Smooth muscle cell (in vitro differentiated cells): ENCODE measurements at regions not wholly inside any gene's neighbourhood (a gene's known extent, or its start where the extent isn't known, plus 50 kb on each side); places are given as distances from the start of the nearest gene placed in this dataset.
A peak's percentile ranks its signal among the peaks of the same experiment; 100 is the strongest.

Source experiments
- DNase-seq: peaks from one replicate; lab custom pipeline; 2025; ENCODE audit not compliant: unreplicated experiment; lab: John Stamatoyannopoulos, UW
- H2AFZ ChIP-seq: fragments of 200-600 bp; sonication (generic); 2 replicates; pipeline ENCODE4 v1.6.0; 2016; ENCODE audit warnings: antibody characterized with exemption, low read depth, mild to moderate bottlenecking
- H3F3A ChIP-seq: fragments of 200-600 bp; sonication (generic); 2 replicates; pipeline ENCODE4 v1.6.0; 2017; ENCODE audit warnings: antibody characterized with exemption, low read depth
- H3K27ac ChIP-seq: fragments of 200-600 bp; sonication (generic); 2 replicates; pipeline ENCODE4 v1.5.1; 2016; ENCODE audit warnings: low read depth, mild to moderate bottlenecking
- H3K27me3 ChIP-seq: fragments of 200-600 bp; sonication (generic); 2 replicates; pipeline ENCODE4 v1.6.1; 2016; ENCODE audit warnings: low read depth, mild to moderate bottlenecking
- H3K36me3 ChIP-seq: fragments of 200-600 bp; sonication (generic); 2 replicates; pipeline ENCODE4 v1.5.1; 2016; ENCODE audit warnings: low read depth
- H3K4me1 ChIP-seq: fragments of 200-600 bp; sonication (generic); 2 replicates; pipeline ENCODE4 v1.5.1; 2016; ENCODE audit warnings: low read depth
- H3K4me2 ChIP-seq: fragments of 200-600 bp; sonication (generic); 2 replicates; pipeline ENCODE4 v1.6.0; 2016; ENCODE audit warnings: mild to moderate bottlenecking
- H3K4me3 ChIP-seq: fragments of 200-600 bp; sonication (generic); 2 replicates; pipeline ENCODE4 v1.5.1; 2016; ENCODE audit warnings: mild to moderate bottlenecking
- H3K79me2 ChIP-seq: fragments of 200-600 bp; sonication (generic); 2 replicates; pipeline ENCODE4 v1.6.0; 2016; ENCODE audit warnings: low read depth, mild to moderate bottlenecking
- H3K9ac ChIP-seq: fragments of 200-600 bp; sonication (generic); 2 replicates; pipeline ENCODE4 v1.6.0; 2016; ENCODE audit warnings: low read depth
- H3K9me3 ChIP-seq: fragments of 200-600 bp; sonication (generic); replicated peaks from 2 replicates; pipeline ENCODE4 v1.5.1; 2016; ENCODE audit warnings: low read depth
- H4K20me1 ChIP-seq: fragments of 200-600 bp; sonication (generic); 2 replicates; pipeline ENCODE4 v1.6.0; 2016; ENCODE audit warnings: low read depth
- CTCF ChIP-seq: fragments of 200-600 bp; sonication (generic); IDR thresholded peaks from 2 replicates; pipeline ENCODE4 v1.5.1; 2017; ENCODE audit warnings: borderline replicate concordance, mild to moderate bottlenecking, antibody characterized with exemption; ENCODE audit not compliant: insufficient read depth, poor library complexity, severe bottlenecking
- WGBS: methylation state at CpG from one replicate; pipeline ENCODE4 v1.1.7; 2016; ENCODE audit warnings: low lambda C conversion rate; 5-methylcytosine and 5-hydroxymethylcytosine counted together

- no peak for TF ChIP-seq CTCF
- Histone ChIP-seq H4K20me1 (no peaks in the 10 kb centered on the region), H3K9me3 (no peaks in the 10 kb centered on the region), H3K27ac (peak overlapping the region; percentile 3), H3K27me3 (no peaks in the 10 kb centered on the region), H3K4me2 (no peak overlapping the region), H2AFZ (no peak overlapping the region), H3F3A (no peaks in the 10 kb centered on the region), H3K9ac (no peak overlapping the region), H3K36me3 (no peaks in the 10 kb centered on the region), H3K4me1 (no peaks in the 10 kb centered on the region), H3K4me3 (no peak overlapping the region), H3K79me2 (no peaks in the 10 kb centered on the region)
- DNase-seq = no peak
- 89% methylated on average over 4 of the region's 4 CpGs for WGBS
Observed at GRCh38 chr6:113530769-113531168, 326.4 kb upstream of the MARCKS start.

- H3F3A ChIP-seq = no peaks in the 10 kb centered on the region
- H3K4me2 ChIP-seq = peak overlapping the region; percentile 46
- peaks cover 21% of the 10 kb centered on the region for H3K4me1 ChIP-seq
- DNase-seq = no peak
- peak overlapping the region; percentile 78 for H2AFZ ChIP-seq
- no peaks in the 10 kb centered on the region for H3K27me3 ChIP-seq
- 25% methylated on average over 2 of the region's 2 CpGs for WGBS
- peak overlapping the region; percentile 58 for H3K27ac ChIP-seq
- H3K79me2 ChIP-seq = no peaks in the 10 kb centered on the region
- H3K9me3 ChIP-seq = no peaks in the 10 kb centered on the region
- no peak overlapping the region for H3K4me3 ChIP-seq
- H4K20me1 ChIP-seq = no peaks in the 10 kb centered on the region
- H3K9ac ChIP-seq = no peak overlapping the region
- no peaks in the 10 kb centered on the region for H3K36me3 ChIP-seq
- no peak for TF ChIP-seq CTCF
Observed at GRCh38 chr6:113539202-113539601, 317.9 kb upstream of the MARCKS start.

- Histone ChIP-seq H3K27me3 (no peaks in the 10 kb centered on the region), H3K27ac (peak overlapping the region; percentile 58), H3K9ac (no peak overlapping the region), H3K9me3 (no peaks in the 10 kb centered on the region), H3F3A (no peaks in the 10 kb centered on the region), H3K4me2 (peak overlapping the region; percentile 46), H4K20me1 (no peaks in the 10 kb centered on the region), H3K36me3 (no peaks in the 10 kb centered on the region), H2AFZ (peak overlapping the region; percentile 78), H3K4me1 (peaks cover 21% of the 10 kb centered on the region), H3K79me2 (no peaks in the 10 kb centered on the region), H3K4me3 (no peak overlapping the region)
- DNase-seq = no peak
- TF ChIP-seq CTCF = no peak
Observed at GRCh38 chr6:113539623-113540022, 317.5 kb upstream of the MARCKS start.

- peaks cover 21% of the 10 kb centered on the region for H3K4me1 ChIP-seq
- H3K4me3 ChIP-seq = no peak overlapping the region
- DNase-seq = no peak
- no peak overlapping the region for H3K27ac ChIP-seq
- no peak overlapping the region for H3K9ac ChIP-seq
- H3K27me3 ChIP-seq = no peaks in the 10 kb centered on the region
- H3F3A ChIP-seq = no peaks in the 10 kb centered on the region
- H2AFZ ChIP-seq = no peak overlapping the region
- no peak overlapping the region for H3K4me2 ChIP-seq
- H3K36me3 ChIP-seq = no peaks in the 10 kb centered on the region
- H3K79me2 ChIP-seq = no peaks in the 10 kb centered on the region
- no peak for TF ChIP-seq CTCF
- no peaks in the 10 kb centered on the region for H3K9me3 ChIP-seq
- H4K20me1 ChIP-seq = no peaks in the 10 kb centered on the region
Observed at GRCh38 chr6:113540466-113540865, 316.7 kb upstream of the MARCKS start.
